Smooth muscle cell (in vitro differentiated cells): ENCODE measurements at regions not wholly inside any gene's neighbourhood (a gene's known extent, or its start where the extent isn't known, plus 50 kb on each side); places are given as distances from the start of the nearest gene placed in this dataset.

ENCODE experiments used
- DNase-seq: peaks from one replicate; lab custom pipeline; 2025; ENCODE audit not compliant: unreplicated experiment; lab: John Stamatoyannopoulos, UW
- H2AFZ ChIP-seq: fragments of 200-600 bp; sonication (generic); 2 replicates; pipeline ENCODE4 v1.6.0; 2016; ENCODE audit warnings: antibody characterized with exemption, low read depth, mild to moderate bottlenecking
- H3F3A ChIP-seq: fragments of 200-600 bp; sonication (generic); 2 replicates; pipeline ENCODE4 v1.6.0; 2017; ENCODE audit warnings: antibody characterized with exemption, low read depth
- H3K27ac ChIP-seq: fragments of 200-600 bp; sonication (generic); 2 replicates; pipeline ENCODE4 v1.5.1; 2016; ENCODE audit warnings: low read depth, mild to moderate bottlenecking
- H3K27me3 ChIP-seq: fragments of 200-600 bp; sonication (generic); 2 replicates; pipeline ENCODE4 v1.6.1; 2016; ENCODE audit warnings: low read depth, mild to moderate bottlenecking
- H3K36me3 ChIP-seq: fragments of 200-600 bp; sonication (generic); 2 replicates; pipeline ENCODE4 v1.5.1; 2016; ENCODE audit warnings: low read depth
- H3K4me1 ChIP-seq: fragments of 200-600 bp; sonication (generic); 2 replicates; pipeline ENCODE4 v1.5.1; 2016; ENCODE audit warnings: low read depth
- H3K4me2 ChIP-seq: fragments of 200-600 bp; sonication (generic); 2 replicates; pipeline ENCODE4 v1.6.0; 2016; ENCODE audit warnings: mild to moderate bottlenecking
- H3K4me3 ChIP-seq: fragments of 200-600 bp; sonication (generic); 2 replicates; pipeline ENCODE4 v1.5.1; 2016; ENCODE audit warnings: mild to moderate bottlenecking
- H3K79me2 ChIP-seq: fragments of 200-600 bp; sonication (generic); 2 replicates; pipeline ENCODE4 v1.6.0; 2016; ENCODE audit warnings: low read depth, mild to moderate bottlenecking
- H3K9ac ChIP-seq: fragments of 200-600 bp; sonication (generic); 2 replicates; pipeline ENCODE4 v1.6.0; 2016; ENCODE audit warnings: low read depth
- H3K9me3 ChIP-seq: fragments of 200-600 bp; sonication (generic); replicated peaks from 2 replicates; pipeline ENCODE4 v1.5.1; 2016; ENCODE audit warnings: low read depth
- H4K20me1 ChIP-seq: fragments of 200-600 bp; sonication (generic); 2 replicates; pipeline ENCODE4 v1.6.0; 2016; ENCODE audit warnings: low read depth
- CTCF ChIP-seq: fragments of 200-600 bp; sonication (generic); IDR thresholded peaks from 2 replicates; pipeline ENCODE4 v1.5.1; 2017; ENCODE audit warnings: borderline replicate concordance, mild to moderate bottlenecking, antibody characterized with exemption; ENCODE audit not compliant: insufficient read depth, poor library complexity, severe bottlenecking
- WGBS: methylation state at CpG from one replicate; pipeline ENCODE4 v1.1.7; 2016; ENCODE audit warnings: low lambda C conversion rate; 5-methylcytosine and 5-hydroxymethylcytosine counted together

GRCh38 chr17:63350364-63350763, 95.7 kb downstream of the CYB561 start:
- H3K27ac ChIP-seq: no peak overlapping the region
- no peaks in the 10 kb centered on the region for H3K36me3 ChIP-seq
- no peak overlapping the region for H3K9ac ChIP-seq
- no peak overlapping the region for H3K4me3 ChIP-seq
- H2AFZ ChIP-seq: no peak overlapping the region
- no peak overlapping the region for H3K4me2 ChIP-seq
- no peaks in the 10 kb centered on the region for H3F3A ChIP-seq
- no peak for DNase-seq
- WGBS: 100% methylated on average over 4 of the region's 4 CpGs
- H3K27me3 ChIP-seq: no peaks in the 10 kb centered on the region
- no peaks in the 10 kb centered on the region for H4K20me1 ChIP-seq
- no peaks in the 10 kb centered on the region for H3K9me3 ChIP-seq
- no peaks in the 10 kb centered on the region for H3K4me1 ChIP-seq
- no peak for TF ChIP-seq CTCF
- H3K79me2 ChIP-seq: no peaks in the 10 kb centered on the region

DNA sequence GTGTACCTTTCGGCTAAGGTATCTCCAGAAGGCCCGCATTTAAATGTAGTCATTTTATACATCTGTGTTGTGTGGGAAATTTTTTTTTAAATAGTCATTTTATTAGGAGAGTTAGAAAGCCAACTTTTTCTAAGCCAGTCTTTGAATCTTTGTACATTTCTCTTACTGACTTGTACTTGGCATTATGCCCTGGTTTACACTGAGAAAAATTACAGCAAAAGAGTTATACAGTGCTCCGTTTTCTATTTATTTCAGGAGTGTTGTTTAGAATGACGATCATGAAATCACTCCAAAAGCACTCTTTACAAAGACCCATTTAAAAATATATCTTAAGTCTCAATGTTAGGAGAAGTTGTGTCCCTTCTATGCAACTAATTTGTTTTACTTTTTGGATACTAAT, 91.8 kb downstream of the CYB561 start:
- no peak overlapping the region for H3K4me2 ChIP-seq
- no peaks in the 10 kb centered on the region for H3F3A ChIP-seq
- no peak overlapping the region for H3K4me3 ChIP-seq
- TF ChIP-seq CTCF: no peak
- no peak for DNase-seq
- H3K79me2 ChIP-seq: no peaks in the 10 kb centered on the region
- WGBS: 96% methylated on average over 4 of the region's 4 CpGs
- H3K9ac ChIP-seq: no peak overlapping the region
- no peak overlapping the region for H2AFZ ChIP-seq
- no peaks in the 10 kb centered on the region for H4K20me1 ChIP-seq
- no peaks in the 10 kb centered on the region for H3K9me3 ChIP-seq
- H3K27me3 ChIP-seq: no peaks in the 10 kb centered on the region
- no peak overlapping the region for H3K27ac ChIP-seq
- H3K36me3 ChIP-seq: no peaks in the 10 kb centered on the region
- H3K4me1 ChIP-seq: no peaks in the 10 kb centered on the region

GRCh38 chr17:63356337-63356757, 89.8 kb downstream of the CYB561 start:
- Histone ChIP-seq H3K9ac (no peak overlapping the region), H3K4me3 (no peak overlapping the region), H3F3A (no peaks in the 10 kb centered on the region), H2AFZ (no peak overlapping the region), H3K27ac (peak overlapping the region; percentile 56), H3K4me2 (peak overlapping the region; percentile 3), H3K9me3 (no peaks in the 10 kb centered on the region), H3K36me3 (no peaks in the 10 kb centered on the region), H3K4me1 (no peaks in the 10 kb centered on the region), H3K79me2 (no peaks in the 10 kb centered on the region), H3K27me3 (no peaks in the 10 kb centered on the region), H4K20me1 (no peaks in the 10 kb centered on the region)
- DNase-seq: no peak
- no peak for TF ChIP-seq CTCF
- WGBS: 0% methylated on average over 1 of the region's 1 CpG

DNA sequence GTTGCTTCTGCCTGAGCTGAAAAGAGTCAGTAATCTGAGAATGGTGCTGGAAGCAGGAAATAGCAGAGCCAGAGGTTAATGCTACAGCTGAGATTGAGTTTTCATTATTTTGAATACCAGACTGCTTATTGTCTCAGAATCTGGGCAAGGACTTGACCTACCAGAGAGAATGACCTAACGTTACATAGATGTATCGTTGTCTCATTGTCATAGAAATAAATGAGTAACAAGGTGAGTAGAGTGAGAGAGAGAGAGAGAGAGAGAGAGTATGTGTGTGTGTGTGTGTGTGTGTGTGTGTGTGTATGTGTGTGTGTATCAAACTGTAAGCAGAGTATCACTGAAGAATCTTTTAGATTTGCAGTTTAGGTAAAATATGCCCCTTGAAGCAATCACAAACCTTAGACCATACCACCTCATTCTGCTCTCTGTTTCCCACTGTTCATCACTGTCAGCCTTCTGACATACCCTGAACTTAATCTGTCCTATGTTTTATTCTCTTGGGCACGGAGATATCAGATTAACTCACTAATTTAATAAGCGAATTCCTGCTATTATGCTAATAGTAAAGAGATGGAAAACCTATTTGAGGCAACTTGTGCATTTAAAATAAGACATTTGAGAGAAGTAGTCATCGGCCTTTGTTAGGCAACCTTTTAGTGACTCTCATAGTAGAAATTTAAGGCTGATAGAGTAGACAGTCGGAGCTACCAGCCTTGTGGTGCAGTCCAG, 87.8 kb downstream of the CYB561 start:
- no peaks in the 10 kb centered on the region for H4K20me1 ChIP-seq
- no peaks in the 10 kb centered on the region for H3F3A ChIP-seq
- TF ChIP-seq CTCF: no peak
- peak overlapping the region; percentile 23 for H3K27ac ChIP-seq
- no peak overlapping the region for H3K4me3 ChIP-seq
- no peaks in the 10 kb centered on the region for H3K9me3 ChIP-seq
- no peak overlapping the region for H3K4me2 ChIP-seq
- H3K9ac ChIP-seq: no peak overlapping the region
- no peak for DNase-seq
- H3K36me3 ChIP-seq: no peaks in the 10 kb centered on the region
- H3K4me1 ChIP-seq: no peaks in the 10 kb centered on the region
- no peak overlapping the region for H2AFZ ChIP-seq
- H3K27me3 ChIP-seq: no peaks in the 10 kb centered on the region
- no peaks in the 10 kb centered on the region for H3K79me2 ChIP-seq
- 86% methylated on average over 6 of the region's 6 CpGs for WGBS
